A673 (cell line): ENCODE measurements at regions not wholly inside any gene's neighbourhood (a gene's known extent, or its start where the extent isn't known, plus 50 kb on each side); places are given as distances from the start of the nearest gene placed in this dataset.

ENCODE experiments used
- BruUV-seq: library from RNA; stranded (reverse); fragments of 400-500 nt; replicated peaks from 2 replicates; lab custom pipeline; 2021; lab: Mats Ljungman, UMichigan
- CTCF ChIA-PET: fragments of 300-600 bp; sonication (Branson Sonifier 250); formaldehyde crosslinking; loops from one replicate; lab custom pipeline; 2022; ENCODE audit warnings: antibody characterized with exemption; lab: Charles Lee
- POLR2A ChIA-PET: fragments of 300-600 bp; sonication (Branson Sonifier 250); formaldehyde crosslinking; loops from one replicate; lab custom pipeline; 2022; ENCODE audit warnings: antibody characterized with exemption; ENCODE audit not compliant: low non-redundant PET; lab: Charles Lee
- DNase-seq: peaks from one replicate; pipeline ENCODE4 v3.0.0-alpha.2; 2015; ENCODE audit warnings: low spot score
- H3K27ac ChIP-seq: fragments of 200-600 bp; sonication (generic); 2 replicates; pipeline ENCODE4 v1.5.1; 2016; ENCODE audit warnings: mixed run types, low read depth, mild to moderate bottlenecking, mixed read lengths, antibody characterized with exemption, low read length; ENCODE audit not compliant: poor library complexity, severe bottlenecking
- H3K27me3 ChIP-seq: fragments of 200-600 bp; sonication (generic); replicated peaks from 2 replicates; pipeline ENCODE4 v1.6.1; 2017; ENCODE audit warnings: mixed run types, low read depth, mild to moderate bottlenecking, mixed read lengths, antibody characterized with exemption, low read length; ENCODE audit not compliant: insufficient read depth, poor library complexity
- H3K36me3 ChIP-seq: fragments of 200-600 bp; sonication (generic); 2 replicates; pipeline ENCODE4 v1.6.1; 2016; ENCODE audit warnings: mixed run types, mild to moderate bottlenecking, mixed read lengths, antibody characterized with exemption, low read length; ENCODE audit not compliant: insufficient read depth, poor library complexity, severe bottlenecking
- H3K4me1 ChIP-seq: fragments of 200-600 bp; sonication (generic); 2 replicates; pipeline ENCODE4 v1.6.1; 2017; ENCODE audit warnings: mixed run types, mild to moderate bottlenecking, mixed read lengths, antibody characterized with exemption, low read length; ENCODE audit not compliant: insufficient read depth, poor library complexity, severe bottlenecking
- H3K4me3 ChIP-seq: fragments of 200-600 bp; sonication (generic); 2 replicates; pipeline ENCODE4 v1.5.1; 2016; ENCODE audit warnings: low read depth, mixed run types, mild to moderate bottlenecking, mixed read lengths, low read length; ENCODE audit not compliant: poor library complexity, severe bottlenecking
- H3K9me3 ChIP-seq: fragments of 200-600 bp; sonication (generic); 2 replicates; pipeline ENCODE4 v1.6.1; 2016; ENCODE audit warnings: mixed run types, low read depth, mild to moderate bottlenecking, mixed read lengths, antibody characterized with exemption, low read length; ENCODE audit not compliant: poor library complexity, severe bottlenecking
- EZH2 ChIP-seq: fragments of 200-600 bp; sonication (generic); IDR thresholded peaks from 2 replicates; pipeline ENCODE4 v1.6.1; 2017; ENCODE audit warnings: borderline replicate concordance, low read depth, mild to moderate bottlenecking, mixed read lengths, antibody characterized with exemption, low read length; ENCODE audit not compliant: poor library complexity, severe bottlenecking
- intact Hi-C: fragments of 100-400 bp; cut with micrococcal nuclease; formaldehyde crosslinking; loops from one replicate; pipeline ENCODE4 v1.10.0; 2022; ENCODE audit not compliant: unreplicated experiment
- TF ChIP-seq, protein P1 (sequence below): fragments of 300-800, 200-600 bp; sonication (generic); conservative IDR thresholded peaks from 2 replicates; pipeline ENCODE4 v1.5.1; 2017; ENCODE audit warnings: low read depth, mild to moderate bottlenecking, antibody characterized with exemption, low read length, moderate library complexity, mixed read lengths

GRCh38 chr20:12610871-12611270 lies 397.9 kb upstream of the SPTLC3 start:
- TF ChIP-seq EZH2: no peak
- Histone ChIP-seq H3K27me3 (no peaks in the 10 kb centered on the region), H3K4me3 (peak overlapping the region; percentile 11), H3K4me1 (peaks cover 23% of the 10 kb centered on the region), H3K27ac (peak overlapping the region; percentile 81), H3K36me3 (no peaks in the 10 kb centered on the region), H3K9me3 (peaks cover 9% of the 10 kb centered on the region)
- POLR2A ChIA-PET: no interaction called here
- intact Hi-C loops: no loop called here
- CTCF ChIA-PET: no interaction called here
- DNase-seq: peak; percentile 89
- no TSS peak for BruUV-seq

GRCh38 chr20:12614764-12615163 lies 394.0 kb upstream of the SPTLC3 start:
- H3K27ac ChIP-seq: no peak overlapping the region
- peaks cover 15% of the 10 kb centered on the region for H3K9me3 ChIP-seq
- intact Hi-C loops: no loop called here
- POLR2A ChIA-PET: no interaction called here
- H3K4me1 ChIP-seq: peaks cover 17% of the 10 kb centered on the region
- CTCF ChIA-PET: no interaction called here
- no peak overlapping the region for H3K4me3 ChIP-seq
- TF ChIP-seq, protein P1, sequence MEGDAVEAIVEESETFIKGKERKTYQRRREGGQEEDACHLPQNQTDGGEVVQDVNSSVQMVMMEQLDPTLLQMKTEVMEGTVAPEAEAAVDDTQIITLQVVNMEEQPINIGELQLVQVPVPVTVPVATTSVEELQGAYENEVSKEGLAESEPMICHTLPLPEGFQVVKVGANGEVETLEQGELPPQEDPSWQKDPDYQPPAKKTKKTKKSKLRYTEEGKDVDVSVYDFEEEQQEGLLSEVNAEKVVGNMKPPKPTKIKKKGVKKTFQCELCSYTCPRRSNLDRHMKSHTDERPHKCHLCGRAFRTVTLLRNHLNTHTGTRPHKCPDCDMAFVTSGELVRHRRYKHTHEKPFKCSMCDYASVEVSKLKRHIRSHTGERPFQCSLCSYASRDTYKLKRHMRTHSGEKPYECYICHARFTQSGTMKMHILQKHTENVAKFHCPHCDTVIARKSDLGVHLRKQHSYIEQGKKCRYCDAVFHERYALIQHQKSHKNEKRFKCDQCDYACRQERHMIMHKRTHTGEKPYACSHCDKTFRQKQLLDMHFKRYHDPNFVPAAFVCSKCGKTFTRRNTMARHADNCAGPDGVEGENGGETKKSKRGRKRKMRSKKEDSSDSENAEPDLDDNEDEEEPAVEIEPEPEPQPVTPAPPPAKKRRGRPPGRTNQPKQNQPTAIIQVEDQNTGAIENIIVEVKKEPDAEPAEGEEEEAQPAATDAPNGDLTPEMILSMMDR: no peak
- no peak for TF ChIP-seq EZH2
- H3K27me3 ChIP-seq: no peaks in the 10 kb centered on the region
- DNase-seq: no peak
- BruUV-seq: no TSS peak
- H3K36me3 ChIP-seq: no peaks in the 10 kb centered on the region

- Histone ChIP-seq H3K36me3 (no peaks in the 10 kb centered on the region), H3K4me1 (no peaks in the 10 kb centered on the region), H3K27ac (no peak overlapping the region), H3K4me3 (no peak overlapping the region), H3K27me3 (no peaks in the 10 kb centered on the region), H3K9me3 (peaks cover 15% of the 10 kb centered on the region)
- intact Hi-C loops: no loop called here
- ChIA-PET POLR2A (no interaction called here), CTCF (no interaction called here)
- no peak for DNase-seq
- TF ChIP-seq EZH2: no peak
- TF ChIP-seq, protein P1: no peak
- no TSS peak for BruUV-seq
These were observed 391.7 kb upstream of the SPTLC3 start for GRCh38 chr20:12617076-12617475.

GRCh38 chr20:12623870-12624269 lies 384.9 kb upstream of the SPTLC3 start:
- Histone ChIP-seq H3K27me3 (no peaks in the 10 kb centered on the region), H3K4me3 (no peak overlapping the region), H3K36me3 (no peaks in the 10 kb centered on the region), H3K4me1 (no peaks in the 10 kb centered on the region), H3K9me3 (no peaks in the 10 kb centered on the region), H3K27ac (no peak overlapping the region)
- CTCF ChIA-PET: no interaction called here
- intact Hi-C loops: no loop called here
- POLR2A ChIA-PET: no interaction called here
- BruUV-seq: no TSS peak
- DNase-seq: no peak
- TF ChIP-seq EZH2: no peak
- TF ChIP-seq, protein P1: no peak
